Thoracic aorta (tissue), 2 donors: ENCODE measurements at regions not wholly inside any gene's neighbourhood (a gene's known extent, or its start where the extent isn't known, plus 50 kb on each side); places are given as distances from the start of the nearest gene placed in this dataset.

Experiments
- ATAC-seq: fragments of 150-250 bp; one replicate; pipeline ENCODE4 v1.8.0; 2017; ENCODE audit warnings: low read depth; ENCODE audit not compliant: insufficient number of reproducible peaks, low FRiP score
- DNase-seq: peaks from one replicate; pipeline ENCODE4 v3.0.0-alpha.2; 2020; ENCODE audit warnings: low spot score
- H3K27ac ChIP-seq, 2 donors: fragments of 200-600 bp; sonication (generic); 1 replicate in 1 of 2; 2 replicates in 1 of 2; pipeline ENCODE4 v1.5.1; 2016; ENCODE audit warnings: mild to moderate bottlenecking in 2 of 2, moderate library complexity in 2 of 2
- H3K27me3 ChIP-seq: fragments of 200-600 bp; sonication (generic); replicated peaks from 2 replicates; pipeline ENCODE4 v1.6.0; 2016; ENCODE audit warnings: mild to moderate bottlenecking; ENCODE audit not compliant: insufficient read depth
- H3K36me3 ChIP-seq: fragments of 200-600 bp; sonication (generic); one replicate; pipeline ENCODE4 v1.5.1; 2016
- H3K4me1 ChIP-seq, 2 donors: fragments of 200-600 bp; sonication (generic); 1 replicate in 1 of 2; 2 replicates in 1 of 2; pipeline versions ENCODE4 v1.5.1 to v1.6.0; 2016; ENCODE audit warnings: low read depth in 2 of 2, mild to moderate bottlenecking in 1 of 2; ENCODE audit not compliant: control insufficient read depth in 1 of 2
- H3K4me3 ChIP-seq: fragments of 200-600 bp; sonication (generic); 2 replicates; pipeline ENCODE4 v1.5.1; 2016; ENCODE audit warnings: mild to moderate bottlenecking
- H3K9me3 ChIP-seq: fragments of 200-600 bp; sonication (generic); 2 replicates; pipeline ENCODE4 v1.5.1; 2016
- TF ChIP-seq, protein P1 (sequence below): fragments of 200-600 bp; sonication (generic); IDR thresholded peaks from one replicate; pipeline ENCODE4 v1.5.1; 2019; ENCODE audit warnings: antibody characterized with exemption

GRCh38 chr11:100557830-100558611, 129.1 kb upstream of the ARHGAP42 start:
- Histone ChIP-seq H3K9me3 (no peaks in the 10 kb centered on the region), H3K4me3 (no peak overlapping the region), H3K27ac (no peak overlapping the region), H3K4me1 (peaks cover 16 to 45% of the 10 kb centered on the region in 2 donors), H3K27me3 (no peaks in the 10 kb centered on the region), H3K36me3 (no peaks in the 10 kb centered on the region)
- ATAC-seq (no peak), DNase-seq (no peak)
- TF ChIP-seq, protein P1, sequence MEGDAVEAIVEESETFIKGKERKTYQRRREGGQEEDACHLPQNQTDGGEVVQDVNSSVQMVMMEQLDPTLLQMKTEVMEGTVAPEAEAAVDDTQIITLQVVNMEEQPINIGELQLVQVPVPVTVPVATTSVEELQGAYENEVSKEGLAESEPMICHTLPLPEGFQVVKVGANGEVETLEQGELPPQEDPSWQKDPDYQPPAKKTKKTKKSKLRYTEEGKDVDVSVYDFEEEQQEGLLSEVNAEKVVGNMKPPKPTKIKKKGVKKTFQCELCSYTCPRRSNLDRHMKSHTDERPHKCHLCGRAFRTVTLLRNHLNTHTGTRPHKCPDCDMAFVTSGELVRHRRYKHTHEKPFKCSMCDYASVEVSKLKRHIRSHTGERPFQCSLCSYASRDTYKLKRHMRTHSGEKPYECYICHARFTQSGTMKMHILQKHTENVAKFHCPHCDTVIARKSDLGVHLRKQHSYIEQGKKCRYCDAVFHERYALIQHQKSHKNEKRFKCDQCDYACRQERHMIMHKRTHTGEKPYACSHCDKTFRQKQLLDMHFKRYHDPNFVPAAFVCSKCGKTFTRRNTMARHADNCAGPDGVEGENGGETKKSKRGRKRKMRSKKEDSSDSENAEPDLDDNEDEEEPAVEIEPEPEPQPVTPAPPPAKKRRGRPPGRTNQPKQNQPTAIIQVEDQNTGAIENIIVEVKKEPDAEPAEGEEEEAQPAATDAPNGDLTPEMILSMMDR: no peak

- TF ChIP-seq, protein P1: no peak
- Histone ChIP-seq H3K27me3 (no peaks in the 10 kb centered on the region), H3K4me1 (peaks cover 13 to 40% of the 10 kb centered on the region in 2 donors), H3K4me3 (no peak overlapping the region), H3K27ac (no peak overlapping the region), H3K9me3 (no peaks in the 10 kb centered on the region), H3K36me3 (no peaks in the 10 kb centered on the region)
- no peak for ATAC-seq
- no peak for DNase-seq
Observed at GRCh38 chr11:100560606-100561005, 126.5 kb upstream of the ARHGAP42 start.

DNA sequence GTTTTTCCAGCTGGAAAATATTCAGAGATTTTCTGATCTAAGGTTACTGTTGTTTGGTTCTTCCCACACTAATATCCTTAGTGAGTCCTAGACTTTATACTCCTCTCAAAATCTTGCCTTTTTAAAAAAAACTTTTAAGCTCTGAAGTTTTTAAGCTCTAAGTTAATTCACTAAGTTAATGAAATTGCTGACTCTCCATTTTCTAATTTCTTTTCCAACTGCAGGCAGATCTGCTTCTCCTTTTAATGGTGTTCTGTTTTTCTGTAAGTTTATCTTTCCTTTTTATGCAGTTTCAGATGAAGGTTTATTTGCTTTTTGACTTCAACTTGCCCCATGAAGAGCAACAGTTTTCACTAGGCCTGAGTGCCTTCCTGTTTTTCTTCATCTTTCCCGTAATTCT, 125.8 kb upstream of the ARHGAP42 start:
- Histone ChIP-seq H3K9me3 (no peaks in the 10 kb centered on the region), H3K27me3 (no peaks in the 10 kb centered on the region), H3K36me3 (no peaks in the 10 kb centered on the region), H3K4me3 (no peak overlapping the region), H3K27ac (peak overlapping the region in 1 of 2 donors; percentile 23), H3K4me1 (peaks cover 12 to 33% of the 10 kb centered on the region in 2 donors)
- DNase-seq: no peak
- TF ChIP-seq, protein P1: no peak
- ATAC-seq: no peak

DNA sequence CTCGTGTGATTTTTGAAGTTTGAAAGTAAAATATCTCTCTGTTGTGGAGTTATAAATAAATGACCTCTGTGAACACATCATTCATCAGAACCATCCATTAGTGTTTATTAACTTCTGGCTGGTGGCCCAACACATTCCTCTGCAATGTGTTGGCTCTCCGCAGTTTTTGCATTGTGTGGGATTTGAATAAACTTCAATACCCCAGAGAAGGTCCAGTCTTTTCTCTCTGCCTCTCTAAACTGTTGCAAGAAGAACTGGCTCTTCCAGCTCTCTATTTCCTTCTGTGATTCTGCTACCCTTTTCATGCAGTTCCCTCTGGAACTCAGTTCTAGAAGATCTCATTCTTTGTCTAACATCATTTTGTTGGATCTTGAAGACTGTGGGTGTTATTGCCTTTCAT, 125.0 kb upstream of the ARHGAP42 start:
- Histone ChIP-seq H3K36me3 (no peaks in the 10 kb centered on the region), H3K27me3 (no peaks in the 10 kb centered on the region), H3K9me3 (no peaks in the 10 kb centered on the region), H3K4me1 (peaks cover 12 to 25% of the 10 kb centered on the region in 2 donors), H3K4me3 (no peak overlapping the region), H3K27ac (peak overlapping the region; percentile 42 to 47)
- DNase-seq (no peak), ATAC-seq (no peak)
- TF ChIP-seq, protein P1: no peak

- no peak overlapping the region for H3K27ac ChIP-seq
- no peaks in the 10 kb centered on the region for H3K27me3 ChIP-seq
- DNase-seq: no peak
- H3K4me3 ChIP-seq: no peak overlapping the region
- TF ChIP-seq, protein P1: no peak
- no peak for ATAC-seq
- H3K36me3 ChIP-seq: no peaks in the 10 kb centered on the region
- no peaks in the 10 kb centered on the region for H3K9me3 ChIP-seq
- peaks cover 12 to 23% of the 10 kb centered on the region in 2 donors for H3K4me1 ChIP-seq
Observed at GRCh38 chr11:100563541-100564280, 123.4 kb upstream of the ARHGAP42 start.
